AG08395 (cell line): ENCODE measurements at regions not wholly inside any gene's neighbourhood (a gene's known extent, or its start where the extent isn't known, plus 50 kb on each side); places are given as distances from the start of the nearest gene placed in this dataset.

Experiments
- DNase-seq: peaks from one replicate; pipeline ENCODE4 v3.0.0; 2012; ENCODE audit warnings: mixed read lengths, low spot score

DNA sequence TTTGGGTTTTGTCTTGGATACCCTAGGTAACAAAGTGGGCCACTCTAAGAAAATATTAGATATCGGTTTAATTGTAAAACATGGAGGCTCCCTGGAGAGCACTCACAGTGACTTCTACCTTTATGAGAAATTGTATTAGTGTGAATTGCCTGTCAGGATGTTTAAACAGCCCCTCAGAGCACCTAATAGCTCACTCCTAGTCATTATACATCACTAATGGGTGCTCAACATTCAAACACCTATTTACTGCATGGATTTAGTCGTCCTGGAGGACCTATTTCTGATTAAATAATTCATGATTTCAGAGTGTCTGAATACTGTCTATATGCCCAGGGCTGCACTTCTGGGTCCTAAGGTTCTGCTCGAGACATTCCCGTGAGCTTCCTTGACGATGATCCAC, 430.2 kb upstream of the EEF2KMT start:
- no peak for DNase-seq

DNA sequence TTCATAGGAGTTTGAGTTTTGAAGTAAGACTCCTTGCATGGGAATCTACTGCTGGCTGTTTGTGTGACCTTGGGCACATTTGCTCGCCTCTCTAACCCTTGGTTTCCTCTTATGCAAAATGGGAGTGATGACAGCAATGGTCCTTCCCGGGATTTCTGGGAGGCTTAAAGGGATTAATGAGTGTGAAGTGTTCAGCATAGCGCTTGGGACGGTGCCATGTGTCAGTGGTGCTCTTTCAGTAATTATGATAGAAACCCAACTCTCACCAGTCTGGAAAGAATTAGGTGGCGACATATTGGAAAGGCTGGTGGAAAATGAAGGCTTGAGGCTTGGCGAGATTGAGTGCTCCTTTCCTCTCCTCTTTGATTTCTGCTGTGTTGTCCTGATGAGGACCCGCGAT, 429.2 kb upstream of the EEF2KMT start:
- DNase-seq = no peak

- DNase-seq = no peak
Observed at GRCh38 chr16:5523829-5524228, 426.2 kb upstream of the EEF2KMT start.

DNA sequence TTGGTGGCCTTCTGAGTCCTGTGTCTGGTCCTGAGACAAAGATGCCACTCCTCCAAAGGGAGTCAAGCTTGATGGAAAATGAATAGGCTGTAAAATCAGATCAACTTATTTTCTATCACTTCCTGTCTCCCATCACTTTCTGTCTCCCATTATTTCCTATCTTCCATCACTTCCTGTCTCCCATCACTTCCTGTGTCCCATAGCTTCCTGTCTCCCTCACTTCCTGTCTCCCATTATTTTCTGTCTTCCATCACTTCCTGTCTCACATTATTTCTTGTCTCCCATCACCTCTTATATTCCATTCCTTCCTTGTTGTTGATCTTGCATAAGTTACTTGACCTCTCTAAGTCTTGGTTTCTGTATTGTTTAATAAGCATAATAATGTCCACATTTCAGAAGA, 418.5 kb upstream of the EEF2KMT start:
- DNase-seq = no peak

DNA sequence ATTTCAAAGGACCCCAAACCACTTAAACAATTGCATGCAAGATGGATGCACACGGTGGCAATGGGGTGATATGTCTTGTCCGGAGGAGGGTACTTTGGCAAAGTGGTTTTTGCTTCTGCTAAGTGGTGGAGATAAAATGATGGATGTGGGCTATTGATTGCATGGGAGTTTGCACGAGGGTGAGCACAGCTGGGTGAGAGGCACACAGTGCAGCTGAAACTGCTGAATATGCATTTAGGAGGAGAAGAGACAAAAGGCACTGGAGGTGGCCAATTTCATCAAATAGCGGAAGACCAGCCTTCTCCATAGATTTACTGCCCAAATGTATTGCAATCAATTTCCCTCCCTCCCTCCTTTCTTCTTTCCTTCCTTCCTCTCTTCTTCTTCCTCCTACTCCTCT, 414.4 kb upstream of the EEF2KMT start:
- no peak for DNase-seq

GRCh38 chr16:5510819-5511370, 413.3 kb upstream of the EEF2KMT start:
- DNase-seq = no peak

GRCh38 chr16:5509794-5510193, 412.2 kb upstream of the EEF2KMT start:
- no peak for DNase-seq

GRCh38 chr16:5509336-5509735, 411.7 kb upstream of the EEF2KMT start:
- no peak for DNase-seq

- no peak for DNase-seq
Observed at GRCh38 chr16:5508371-5508770, 410.8 kb upstream of the EEF2KMT start.

- DNase-seq = no peak
Observed at GRCh38 chr16:5506021-5506420, 408.4 kb upstream of the EEF2KMT start.

- no peak for DNase-seq
Observed at GRCh38 chr16:5505091-5505887, 407.7 kb upstream of the EEF2KMT start.

DNA sequence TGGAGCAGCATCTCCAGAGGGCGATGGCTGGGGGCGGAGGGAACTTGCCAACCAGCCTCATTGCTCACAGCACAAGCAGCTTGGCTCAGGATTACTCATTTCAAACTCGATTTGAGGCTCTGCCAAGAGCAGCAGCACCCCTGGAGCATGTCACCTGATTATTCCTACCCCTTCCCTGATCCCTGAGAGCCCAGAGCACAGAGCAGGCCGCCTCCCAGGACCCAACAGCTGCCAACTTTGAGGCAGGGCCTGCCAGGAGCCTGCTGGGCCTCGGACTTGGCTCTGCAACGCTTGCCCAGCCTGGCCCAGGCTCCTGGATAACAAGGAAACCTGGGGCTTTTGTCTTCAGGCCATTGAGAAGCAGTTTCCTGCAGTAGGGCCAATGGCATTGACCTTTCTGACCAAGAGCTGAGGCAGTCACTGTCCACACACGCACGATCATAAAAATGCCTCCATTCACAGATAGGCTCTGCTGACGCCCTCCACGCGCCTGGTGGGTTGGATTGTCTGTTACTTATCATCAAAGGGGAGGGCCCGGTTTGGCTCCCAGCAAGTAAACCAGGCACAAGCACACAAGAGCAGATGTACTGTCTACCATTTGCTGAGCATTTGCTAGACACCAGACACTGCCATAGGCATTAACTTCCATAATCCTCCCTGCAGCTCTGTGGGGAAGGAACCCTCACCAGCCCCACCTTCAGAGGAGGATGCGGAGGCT, 406.6 kb upstream of the EEF2KMT start:
- DNase-seq = no peak

- no peak for DNase-seq
Observed at GRCh38 chr16:5502944-5503343, 405.3 kb upstream of the EEF2KMT start.

DNA sequence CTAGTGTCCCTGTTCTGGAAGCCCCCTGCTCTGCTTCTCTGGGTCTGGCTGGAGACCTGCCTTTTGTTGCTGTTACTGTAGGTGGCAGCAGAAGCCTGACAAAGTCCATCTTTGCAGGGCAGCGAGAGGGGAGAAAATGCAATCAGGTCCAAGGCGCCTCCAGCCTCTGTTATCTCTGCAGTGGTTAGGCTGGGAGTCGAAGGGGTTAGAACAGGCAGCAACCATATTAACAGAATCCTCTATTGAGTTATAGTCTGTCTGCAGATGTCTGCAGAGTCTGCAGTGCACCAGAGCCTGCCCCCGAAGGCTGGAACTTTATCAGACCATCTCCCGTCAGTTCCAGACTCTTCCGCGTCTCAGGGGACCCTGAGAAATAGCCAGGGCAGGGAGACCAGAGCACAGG, 404.9 kb upstream of the EEF2KMT start:
- no peak for DNase-seq

DNA sequence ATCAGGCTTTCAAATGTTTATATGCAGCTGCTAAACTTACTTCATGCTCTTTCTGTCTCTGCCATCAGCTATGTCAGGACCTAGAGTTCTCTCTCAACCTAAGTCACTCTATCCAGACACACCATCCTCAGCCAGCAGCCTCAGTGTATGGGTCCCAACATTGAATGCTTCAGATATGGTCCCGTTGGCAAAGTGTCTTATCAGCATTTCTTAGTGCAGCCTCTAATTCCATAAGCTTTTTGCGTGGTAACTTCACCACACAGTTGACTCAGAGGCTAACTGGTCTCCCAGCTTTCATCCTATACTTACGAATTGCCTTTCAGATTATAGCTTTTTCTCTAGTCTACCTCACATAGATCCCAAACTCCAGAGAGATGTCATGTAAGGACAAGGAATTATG, 402.9 kb upstream of the EEF2KMT start:
- DNase-seq = no peak

DNA sequence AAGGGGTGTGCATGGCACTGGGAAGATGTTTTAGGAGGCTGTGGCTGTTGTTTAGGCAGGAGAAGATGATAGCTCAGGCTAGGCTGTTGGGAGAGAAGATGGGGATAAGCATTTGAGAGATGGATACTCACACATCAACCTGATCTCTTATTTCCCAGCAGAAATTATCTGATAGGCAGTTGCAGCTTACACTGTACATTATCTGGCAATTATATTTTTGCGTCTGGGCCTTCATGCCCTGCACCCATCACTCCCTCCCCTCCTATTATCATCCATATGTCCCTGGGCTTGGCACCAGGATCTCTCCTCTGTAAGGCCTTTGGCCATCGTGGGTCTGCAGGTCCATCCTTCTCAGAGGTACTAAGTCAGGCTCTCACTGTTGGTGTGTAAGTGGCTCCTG, 401.0 kb upstream of the EEF2KMT start:
- DNase-seq = no peak

DNA sequence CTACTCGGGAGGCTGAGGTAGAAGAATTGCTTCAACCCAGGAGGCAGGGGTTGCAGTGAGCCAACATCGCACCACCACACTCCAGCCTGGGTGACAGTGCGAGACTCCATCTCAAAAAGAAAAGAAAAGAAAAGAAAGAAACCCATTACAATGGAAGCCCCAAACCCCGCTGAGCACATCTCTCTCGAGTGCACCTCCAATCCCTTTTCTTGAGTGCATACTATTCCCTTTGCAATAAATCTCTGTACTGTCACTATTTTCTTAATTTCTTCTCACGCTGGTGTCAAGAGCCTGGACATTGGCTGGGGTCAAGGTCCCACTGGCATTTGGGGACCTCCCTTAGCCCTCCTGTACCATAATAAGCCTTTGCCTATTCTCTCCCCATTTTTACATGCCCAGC, 398.4 kb upstream of the EEF2KMT start:
- DNase-seq = no peak

DNA sequence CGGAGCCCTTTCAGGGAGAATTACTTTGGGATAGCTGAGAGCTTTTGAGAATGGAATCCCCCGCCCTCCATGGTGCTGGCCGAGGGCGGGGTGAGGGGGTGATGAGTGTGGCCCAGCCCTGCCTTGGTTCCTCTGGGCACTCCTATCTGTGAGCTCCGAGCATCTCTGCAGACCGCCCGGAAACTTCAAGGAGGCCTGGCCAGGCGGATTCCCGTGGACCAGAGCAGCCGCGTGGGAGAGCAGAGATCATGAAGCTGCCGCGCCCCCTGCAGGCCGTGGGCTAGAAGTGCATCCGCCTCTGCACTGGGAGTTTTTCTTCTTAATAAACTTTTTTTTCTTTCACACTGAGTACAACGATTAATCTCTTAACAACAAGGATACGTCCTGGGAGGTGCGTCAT, 392.9 kb upstream of the EEF2KMT start:
- no peak for DNase-seq

- no peak for DNase-seq
Observed at GRCh38 chr16:5488581-5488980, 391.0 kb upstream of the EEF2KMT start.

- no peak for DNase-seq
Observed at GRCh38 chr16:5487728-5488127, 390.1 kb upstream of the EEF2KMT start.

- no peak for DNase-seq
Observed at GRCh38 chr16:5482256-5482655, 384.7 kb upstream of the EEF2KMT start.

- no peak for DNase-seq
Observed at GRCh38 chr16:5480431-5481195, 383.0 kb upstream of the EEF2KMT start.

GRCh38 chr16:5479926-5480325, 382.3 kb upstream of the EEF2KMT start:
- DNase-seq = no peak
